AG04449 (cell line): ENCODE measurements at regions not wholly inside any gene's neighbourhood (a gene's known extent, or its start where the extent isn't known, plus 50 kb on each side); places are given as distances from the start of the nearest gene placed in this dataset.
"Not testable (repeated sequence)": the region's sequence is repeated elsewhere in the genome, so short reads cannot be mapped to it uniquely, and the experiment has no call there.

Experiments used
- CTCF ChIA-PET: fragments of 350-600 bp; formaldehyde crosslinking; extraction: SDS; loops from one replicate; lab custom pipeline; 2021; ENCODE audit warnings: antibody characterized with exemption; lab: Yijun Ruan, JAX
- POLR2A ChIA-PET: fragments of 400-600, 350-600 bp; formaldehyde crosslinking; extraction: SDS; loops from one replicate; lab custom pipeline; 2020; ENCODE audit warnings: antibody characterized with exemption, inconsistent platforms; lab: Yijun Ruan, JAX
- DNase-seq: peaks from one replicate; pipeline ENCODE4 v3.0.0-alpha.2; 2010; ENCODE audit warnings: low read depth, low spot score
- H3K4me3 ChIP-seq: 2 replicates; pipeline ENCODE4 v1.5.1; 2011; ENCODE audit warnings: low read depth, mild to moderate bottlenecking, control low read depth, low read length
- TF ChIP-seq, protein P1 (sequence below): IDR thresholded peaks from one replicate; pipeline ENCODE4 v1.5.1; 2011; ENCODE audit warnings: mild to moderate bottlenecking, moderate library complexity, low read length, control low read depth, inconsistent platforms; ENCODE audit not compliant: insufficient read depth; ENCODE audit errors: missing control alignments

DNA sequence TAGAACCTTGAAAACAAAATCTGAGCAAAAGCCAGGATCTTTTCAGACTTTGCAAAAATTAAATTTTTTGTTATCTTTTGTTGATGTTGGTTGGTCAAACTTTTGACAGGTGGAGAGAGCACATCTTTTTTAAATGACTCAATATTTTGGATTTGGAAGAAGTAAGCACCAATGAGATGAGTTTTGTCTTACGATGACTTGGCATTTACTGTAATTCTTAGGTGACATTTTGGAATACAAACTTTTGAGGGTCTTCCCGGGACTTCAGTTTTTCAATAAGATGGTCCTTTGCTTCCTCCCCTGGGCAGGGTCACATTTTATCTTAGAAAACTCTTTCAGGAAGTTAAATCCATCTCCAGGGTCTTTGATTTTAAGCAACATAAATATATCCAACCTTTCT is 423.9 kb downstream of the HS3ST3B1 start:
- ChIA-PET POLR2A (no interaction called here), CTCF (interaction anchor here (3.9 kb wide), 1 partner anchor 13 kb away, joined by 11 read pairs; no protein-coding TSS in a partner anchor)
- TF ChIP-seq, protein P1, sequence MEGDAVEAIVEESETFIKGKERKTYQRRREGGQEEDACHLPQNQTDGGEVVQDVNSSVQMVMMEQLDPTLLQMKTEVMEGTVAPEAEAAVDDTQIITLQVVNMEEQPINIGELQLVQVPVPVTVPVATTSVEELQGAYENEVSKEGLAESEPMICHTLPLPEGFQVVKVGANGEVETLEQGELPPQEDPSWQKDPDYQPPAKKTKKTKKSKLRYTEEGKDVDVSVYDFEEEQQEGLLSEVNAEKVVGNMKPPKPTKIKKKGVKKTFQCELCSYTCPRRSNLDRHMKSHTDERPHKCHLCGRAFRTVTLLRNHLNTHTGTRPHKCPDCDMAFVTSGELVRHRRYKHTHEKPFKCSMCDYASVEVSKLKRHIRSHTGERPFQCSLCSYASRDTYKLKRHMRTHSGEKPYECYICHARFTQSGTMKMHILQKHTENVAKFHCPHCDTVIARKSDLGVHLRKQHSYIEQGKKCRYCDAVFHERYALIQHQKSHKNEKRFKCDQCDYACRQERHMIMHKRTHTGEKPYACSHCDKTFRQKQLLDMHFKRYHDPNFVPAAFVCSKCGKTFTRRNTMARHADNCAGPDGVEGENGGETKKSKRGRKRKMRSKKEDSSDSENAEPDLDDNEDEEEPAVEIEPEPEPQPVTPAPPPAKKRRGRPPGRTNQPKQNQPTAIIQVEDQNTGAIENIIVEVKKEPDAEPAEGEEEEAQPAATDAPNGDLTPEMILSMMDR, result no peak
- H3K4me3 ChIP-seq, result no peak overlapping the region
- DNase-seq, result no peak

DNA sequence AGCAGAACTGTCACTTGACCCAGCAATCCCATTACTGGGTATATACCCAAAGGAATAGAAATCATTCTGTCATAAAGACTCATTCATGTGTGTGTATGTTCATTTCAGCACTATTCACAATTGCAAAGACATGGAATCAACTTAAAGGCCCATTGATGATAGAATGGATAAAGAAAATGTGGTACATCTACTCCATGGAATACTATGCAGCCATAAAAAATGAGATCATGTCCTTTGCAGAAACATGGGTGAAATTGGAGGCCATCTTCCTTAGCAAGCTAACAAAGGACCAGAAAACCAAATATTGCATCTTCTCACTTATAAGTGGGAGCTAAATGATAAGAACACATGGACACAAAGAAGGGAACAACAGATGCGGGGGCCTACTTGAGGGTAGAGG is 422.5 kb downstream of the HS3ST3B1 start:
- DNase-seq, POLR2A ChIA-PET, H3K4me3 ChIP-seq: not testable (repeated sequence)
- CTCF ChIA-PET, result interaction anchor here (1.1 kb wide), 1 partner anchor 9 kb away, joined by 3 read pairs; no protein-coding TSS in a partner anchor

DNA sequence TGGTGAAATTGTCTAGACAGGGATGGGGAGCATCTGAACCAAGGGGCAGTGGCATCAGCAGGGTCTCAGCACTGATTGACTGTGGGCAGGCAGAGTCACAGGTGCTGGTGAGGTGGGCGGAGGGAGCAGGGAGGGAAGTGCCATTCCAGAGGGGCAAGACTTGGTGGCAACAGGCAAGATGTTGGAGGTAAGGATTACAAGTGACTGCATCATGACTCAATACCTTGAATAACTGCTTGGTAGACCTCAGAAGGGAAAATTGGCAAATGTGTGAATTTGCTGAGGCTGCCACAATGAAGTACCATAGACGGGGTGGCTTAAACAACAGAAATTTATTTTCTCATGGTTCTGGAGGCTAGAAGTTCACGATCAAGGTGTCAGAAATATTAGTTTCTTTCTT is 419.1 kb downstream of the HS3ST3B1 start:
- CTCF ChIA-PET, result no interaction called here
- POLR2A ChIA-PET, result no interaction called here
- TF ChIP-seq, protein P1, result no peak
- no peak overlapping the region for H3K4me3 ChIP-seq
- DNase-seq, result no peak

DNA sequence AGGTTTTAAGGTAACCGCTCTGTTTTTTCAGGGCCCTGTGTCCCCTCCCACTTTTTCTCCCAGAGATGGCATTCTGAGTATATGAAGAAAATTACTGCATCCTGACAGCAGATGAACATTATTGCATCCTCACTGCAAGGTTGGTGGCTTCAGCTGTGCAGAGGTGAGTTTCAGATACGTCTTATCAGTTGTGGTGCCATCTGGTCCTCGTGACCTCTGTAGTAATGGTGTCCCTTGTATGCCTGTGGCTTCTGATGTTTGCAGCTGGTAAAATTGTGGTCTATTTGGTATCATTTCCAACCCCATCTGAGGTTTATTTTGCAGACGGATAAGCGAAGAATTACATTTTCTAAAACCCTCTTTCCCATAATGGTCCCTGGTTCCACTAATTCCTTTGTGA is 417.0 kb downstream of the HS3ST3B1 start:
- no peak for DNase-seq
- ChIA-PET POLR2A (no interaction called here), CTCF (no interaction called here)
- TF ChIP-seq, protein P1, result no peak
- H3K4me3 ChIP-seq, result no peak overlapping the region

DNA sequence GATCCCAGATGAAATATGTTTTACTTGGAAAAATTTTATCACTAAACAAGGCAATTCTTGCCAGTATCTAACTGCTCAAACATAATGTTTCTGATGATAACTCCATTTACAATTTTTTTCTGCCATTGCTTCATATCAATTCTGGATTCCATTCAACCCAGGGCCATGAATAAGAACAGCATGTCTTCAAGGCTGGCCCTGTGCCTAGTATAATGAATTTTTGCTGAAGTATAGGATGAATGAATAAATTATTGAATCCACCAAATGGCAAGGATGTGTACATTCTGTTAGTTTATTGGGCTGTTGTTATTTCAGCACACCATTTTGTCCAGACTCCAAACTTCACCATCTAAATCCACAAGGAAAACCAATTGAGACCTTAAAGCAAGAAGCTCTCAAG is 414.7 kb downstream of the HS3ST3B1 start:
- DNase-seq, result no peak
- no peak overlapping the region for H3K4me3 ChIP-seq
- POLR2A ChIA-PET, result no interaction called here
- CTCF ChIA-PET, result interaction anchor here (0.7 to 1.0 kb wide), 2 partner anchors 10 to 211 kb away, joined by 3 read pairs; no protein-coding TSS in a partner anchor
- TF ChIP-seq, protein P1, result no peak

DNA sequence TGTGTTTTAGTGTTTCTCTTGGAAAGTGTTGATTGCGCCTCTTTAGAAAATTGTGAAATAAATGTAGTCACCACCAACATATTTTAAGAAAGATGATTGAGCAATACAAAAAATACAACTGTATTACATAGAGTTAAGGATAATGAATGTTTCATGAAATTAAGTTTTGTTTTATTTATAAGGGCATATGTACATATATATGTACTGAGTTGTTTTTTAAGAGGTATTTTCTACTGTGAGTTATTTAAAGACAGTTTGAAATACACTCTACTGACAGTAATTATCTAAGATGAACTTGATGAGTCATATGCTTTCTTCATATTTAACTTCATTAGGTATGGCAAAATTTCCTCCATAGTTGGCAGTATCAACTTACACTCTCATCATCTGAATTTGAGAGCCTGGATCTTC is 411.7 kb downstream of the HS3ST3B1 start:
- CTCF ChIA-PET, result interaction anchor here (0.8 kb wide), 1 partner anchor 17 kb away, joined by 3 read pairs; no protein-coding TSS in a partner anchor
- no peak overlapping the region for H3K4me3 ChIP-seq
- TF ChIP-seq, protein P1, result no peak
- no peak for DNase-seq
- POLR2A ChIA-PET, result no interaction called here

DNA sequence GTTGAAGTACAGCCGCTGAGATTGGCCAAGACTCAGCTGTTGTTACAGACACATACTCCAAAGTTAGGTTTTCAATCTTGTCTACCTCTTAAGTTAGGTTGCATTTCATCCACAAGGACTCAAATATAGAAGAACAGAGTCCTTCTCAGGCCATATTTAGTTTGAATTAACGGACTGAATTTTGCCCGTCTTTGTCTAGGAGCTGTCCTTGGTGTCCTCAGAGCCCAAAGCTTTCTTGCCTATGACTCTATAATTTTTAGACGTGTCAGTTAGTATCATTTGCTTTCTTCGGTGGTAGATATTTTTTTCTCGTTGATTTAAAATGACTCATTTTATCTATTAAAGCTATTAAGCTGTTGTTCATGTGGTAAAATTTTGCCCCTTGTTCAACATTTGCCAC is 403.2 kb downstream of the HS3ST3B1 start:
- no peak for DNase-seq
- POLR2A ChIA-PET, result no interaction called here
- CTCF ChIA-PET, result interaction anchor here (1.2 kb wide), 1 partner anchor 223 kb away, joined by 3 read pairs; no protein-coding TSS in a partner anchor

More for the DNA sequence above, 403.2 kb downstream of the HS3ST3B1 start:
- TF ChIP-seq, protein P1, result no peak
- H3K4me3 ChIP-seq, result no peak overlapping the region
